ENCODE measurements at regions not wholly inside any gene's neighbourhood (a gene's known extent, or its start where the extent isn't known, plus 50 kb on each side); places are given as distances from the start of the nearest gene placed in this dataset.

- no peak for TF ChIP-seq EZH2 (IDR thresholded peaks at IDR 0.05; ENCODE audit: borderline replicate concordance, low read depth, low read length, poor library complexity, severe bottlenecking)
- TF ChIP-seq CTCF (conservative IDR thresholded peaks at IDR 0.05; ENCODE audit: low read depth, low read length) = no peak
- Histone ChIP-seq H3K27me3 (replicated peaks; ENCODE audit: insufficient read depth, low read depth, low read length, poor library complexity) (no peaks in the 10 kb centered on the region), H3K9me3 (ENCODE audit: low read depth, low read length, poor library complexity, severe bottlenecking) (no peaks in the 10 kb centered on the region), H3K4me1 (ENCODE audit: insufficient read depth, low read length, poor library complexity, severe bottlenecking) (no peaks in the 10 kb centered on the region), H3K36me3 (ENCODE audit: insufficient read depth, low read length, poor library complexity, severe bottlenecking) (no peaks in the 10 kb centered on the region), H3K27ac (ENCODE audit: low read depth, low read length, poor library complexity, severe bottlenecking) (no peak overlapping the region), H3K4me3 (ENCODE audit: low read depth, low read length, poor library complexity, severe bottlenecking) (no peak overlapping the region)
- BruUV-seq (replicated peaks) = no TSS peak
- CTCF ChIA-PET = no interaction called here
- intact Hi-C loops (cut with micrococcal nuclease; ENCODE audit: unreplicated experiment) = no loop called here
- POLR2A ChIA-PET (ENCODE audit: low non-redundant PET) = no interaction called here
- DNase-seq (ENCODE audit: low spot score) = no peak
Measured at GRCh38 chr3:144523396-144523795, 551.8 kb downstream of the DIPK2A start.

GRCh38 chr3:144524531-144524930, 552.9 kb downstream of the DIPK2A start:
- TF ChIP-seq CTCF (conservative IDR thresholded peaks at IDR 0.05; ENCODE audit: low read depth, low read length) (no peak), EZH2 (IDR thresholded peaks at IDR 0.05; ENCODE audit: borderline replicate concordance, low read depth, low read length, poor library complexity, severe bottlenecking) (no peak)
- BruUV-seq (replicated peaks) = no TSS peak
- CTCF ChIA-PET = no interaction called here

GRCh38 chr3:144529566-144529965, 557.9 kb downstream of the DIPK2A start:
- no peaks in the 10 kb centered on the region for H3K27me3 ChIP-seq (replicated peaks; ENCODE audit: insufficient read depth, low read depth, low read length, poor library complexity)
- ChIA-PET CTCF (no interaction called here), POLR2A (ENCODE audit: low non-redundant PET) (no interaction called here)
- H3K27ac ChIP-seq (ENCODE audit: low read depth, low read length, poor library complexity, severe bottlenecking) = no peak overlapping the region
- no peaks in the 10 kb centered on the region for H3K9me3 ChIP-seq (ENCODE audit: low read depth, low read length, poor library complexity, severe bottlenecking)
- no peaks in the 10 kb centered on the region for H3K4me1 ChIP-seq (ENCODE audit: insufficient read depth, low read length, poor library complexity, severe bottlenecking)
- no peak overlapping the region for H3K4me3 ChIP-seq (ENCODE audit: low read depth, low read length, poor library complexity, severe bottlenecking)
- intact Hi-C loops (cut with micrococcal nuclease; ENCODE audit: unreplicated experiment) = no loop called here
- H3K36me3 ChIP-seq (ENCODE audit: insufficient read depth, low read length, poor library complexity, severe bottlenecking) = no peaks in the 10 kb centered on the region
- no TSS peak for BruUV-seq (replicated peaks)
- TF ChIP-seq CTCF (conservative IDR thresholded peaks at IDR 0.05; ENCODE audit: low read depth, low read length) (no peak), EZH2 (IDR thresholded peaks at IDR 0.05; ENCODE audit: borderline replicate concordance, low read depth, low read length, poor library complexity, severe bottlenecking) (no peak)
- DNase-seq (ENCODE audit: low spot score) = no peak

More at GRCh38 chr3:144524531-144524930, 552.9 kb downstream of the DIPK2A start:
- Histone ChIP-seq H3K36me3 (ENCODE audit: insufficient read depth, low read length, poor library complexity, severe bottlenecking) (no peaks in the 10 kb centered on the region), H3K4me3 (ENCODE audit: low read depth, low read length, poor library complexity, severe bottlenecking) (no peak overlapping the region), H3K27me3 (replicated peaks; ENCODE audit: insufficient read depth, low read depth, low read length, poor library complexity) (no peaks in the 10 kb centered on the region), H3K27ac (ENCODE audit: low read depth, low read length, poor library complexity, severe bottlenecking) (no peak overlapping the region), H3K4me1 (ENCODE audit: insufficient read depth, low read length, poor library complexity, severe bottlenecking) (no peaks in the 10 kb centered on the region), H3K9me3 (ENCODE audit: low read depth, low read length, poor library complexity, severe bottlenecking) (no peaks in the 10 kb centered on the region)
- no peak for DNase-seq (ENCODE audit: low spot score)
- POLR2A ChIA-PET (ENCODE audit: low non-redundant PET) = no interaction called here
- intact Hi-C loops (cut with micrococcal nuclease; ENCODE audit: unreplicated experiment) = no loop called here

Measured in A673 (cell line).